Common myeloid progenitor, CD34-positive (primary cell): ENCODE measurements at regions not wholly inside any gene's neighbourhood (a gene's known extent, or its start where the extent isn't known, plus 50 kb on each side); places are given as distances from the start of the nearest gene placed in this dataset.
"Not testable (repeated sequence)": the region's sequence is repeated elsewhere in the genome, so short reads cannot be mapped to it uniquely, and the experiment has no call there.

ENCODE experiments used
- CTCF ChIA-PET: fragments of 350-600 bp; sonication (Branson Sonifier 250); formaldehyde crosslinking; loops from one replicate; lab custom pipeline; 2021; ENCODE audit warnings: antibody characterized with exemption; lab: Charles Lee
- POLR2A ChIA-PET: fragments of 350-600 bp; sonication (Branson Sonifier 250); formaldehyde crosslinking; loops from one replicate; lab custom pipeline; 2021; ENCODE audit warnings: antibody characterized with exemption; lab: Charles Lee
- DNase-seq, 3 donors: peaks; one replicate each; pipeline versions ENCODE4 v3.0.0 to v3.0.0-alpha.2; 2013
- H3K27ac ChIP-seq, 2 experiments: 1 replicate in 1 of 2; 2 replicates in 1 of 2; pipeline ENCODE4 v1.7.0; 2013; ENCODE audit warnings: inconsistent platforms in 2 of 2, low read length in 2 of 2, mild to moderate bottlenecking in 2 of 2, low read depth in 1 of 2, moderate library complexity in 1 of 2; ENCODE audit not compliant: severe bottlenecking in 2 of 2, insufficient read depth in 1 of 2, poor library complexity in 1 of 2
- H3K27me3 ChIP-seq, 5 experiments: replicated peaks in 2 of 5; 1 replicate in 3 of 5; 2 replicates in 2 of 5; pipeline versions ENCODE4 v1.6.1 to v1.7.0; 2013; ENCODE audit warnings: low read length in 4 of 5, mild to moderate bottlenecking in 2 of 5, moderate library complexity in 2 of 5, inconsistent platforms in 1 of 5; ENCODE audit not compliant: insufficient read depth in 5 of 5, control insufficient read depth in 4 of 5
- H3K36me3 ChIP-seq, 4 experiments: 1 replicate in 2 of 4; 2 replicates in 2 of 4; pipeline versions ENCODE4 v1.6.1 to v1.7.0; 2013; ENCODE audit warnings: low read length in 3 of 4, control low read depth in 1 of 4, mild to moderate bottlenecking in 1 of 4; ENCODE audit not compliant: control insufficient read depth in 4 of 4, insufficient read depth in 4 of 4
- H3K4me1 ChIP-seq, 4 experiments: 1 replicate in 3 of 4; 2 replicates in 1 of 4; pipeline versions ENCODE4 v1.6.1 to v1.7.1; 2013; ENCODE audit warnings: low read length in 3 of 4, mild to moderate bottlenecking in 3 of 4, control low read depth in 1 of 4, inconsistent platforms in 1 of 4, moderate library complexity in 1 of 4; ENCODE audit not compliant: control insufficient read depth in 4 of 4, insufficient read depth in 4 of 4; ENCODE audit errors: control extremely low read depth in 1 of 4
- H3K4me3 ChIP-seq, 7 experiments: 1 replicate in 4 of 7; 2 replicates in 3 of 7; pipeline versions ENCODE4 v1.5.1 to v1.7.0; 2013; ENCODE audit warnings: mild to moderate bottlenecking in 7 of 7, low read length in 6 of 7, moderate library complexity in 6 of 7, inconsistent platforms in 2 of 7, low read depth in 2 of 7, control low read depth in 1 of 7; ENCODE audit not compliant: insufficient read depth in 4 of 7, control insufficient read depth in 1 of 7; ENCODE audit errors: extremely low read depth in 1 of 7
- H3K9me3 ChIP-seq, 5 experiments: 1 replicate in 4 of 5; 2 replicates in 1 of 5; pipeline versions ENCODE4 v1.6.1 to v1.7.1; 2013; ENCODE audit warnings: low read length in 4 of 5, mild to moderate bottlenecking in 2 of 5, inconsistent platforms in 1 of 5, low read depth in 1 of 5, moderate library complexity in 1 of 5; ENCODE audit not compliant: control insufficient read depth in 4 of 5, insufficient read depth in 2 of 5; ENCODE audit errors: control extremely low read depth in 1 of 5
- WGBS: methylation state at CpG from one replicate; pipeline ENCODE4 v1.1.5; 2013; ENCODE audit not compliant: insufficient coverage; 5-methylcytosine and 5-hydroxymethylcytosine counted together

DNA sequence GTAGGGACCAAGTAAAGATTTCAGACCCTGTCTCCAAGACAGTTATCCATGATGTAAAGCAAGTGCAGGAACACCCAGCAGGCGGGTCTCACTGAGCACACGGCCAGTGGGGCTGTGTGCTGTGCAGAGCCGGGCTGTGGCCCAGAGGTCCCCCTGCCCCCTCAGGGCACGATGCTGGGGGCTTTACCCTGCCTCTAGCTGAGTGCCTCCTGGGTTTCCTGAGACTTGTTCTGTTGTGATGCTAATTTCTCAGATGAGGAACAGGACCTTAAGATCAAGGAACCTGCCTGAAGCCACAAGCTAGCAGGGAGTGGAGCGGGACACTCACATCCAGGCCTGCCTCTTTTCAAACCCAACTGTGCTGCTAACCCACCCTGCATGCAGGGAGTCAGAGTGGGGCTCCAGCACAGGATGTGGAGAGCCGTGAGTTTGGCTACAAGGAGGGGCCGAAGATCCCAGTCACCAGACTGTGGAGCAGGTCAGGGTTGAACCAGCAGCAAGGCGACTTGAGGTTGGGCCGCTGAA lies 76.1 kb upstream of the LYZL2 start:
- Histone ChIP-seq H3K4me1 (peaks cover 5 to 42% (median 30%) of the 10 kb centered on the region in 4 experiments), H3K36me3 (no peaks in the 10 kb centered on the region), H3K27me3 (no peaks in the 10 kb centered on the region), H3K27ac (no peak overlapping the region), H3K9me3 (peaks cover 0 to 3% (median 0%) of the 10 kb centered on the region in 5 experiments), H3K4me3 (peak overlapping the region in 5 of 7 experiments; percentile 4 to 52 (median 34))
- POLR2A ChIA-PET: no interaction called here
- WGBS: 8% methylated on average over 2 of the region's 9 CpGs
- CTCF ChIA-PET: no interaction called here
- peak in 2 of 3 donors; percentile 54 to 65 for DNase-seq

DNA sequence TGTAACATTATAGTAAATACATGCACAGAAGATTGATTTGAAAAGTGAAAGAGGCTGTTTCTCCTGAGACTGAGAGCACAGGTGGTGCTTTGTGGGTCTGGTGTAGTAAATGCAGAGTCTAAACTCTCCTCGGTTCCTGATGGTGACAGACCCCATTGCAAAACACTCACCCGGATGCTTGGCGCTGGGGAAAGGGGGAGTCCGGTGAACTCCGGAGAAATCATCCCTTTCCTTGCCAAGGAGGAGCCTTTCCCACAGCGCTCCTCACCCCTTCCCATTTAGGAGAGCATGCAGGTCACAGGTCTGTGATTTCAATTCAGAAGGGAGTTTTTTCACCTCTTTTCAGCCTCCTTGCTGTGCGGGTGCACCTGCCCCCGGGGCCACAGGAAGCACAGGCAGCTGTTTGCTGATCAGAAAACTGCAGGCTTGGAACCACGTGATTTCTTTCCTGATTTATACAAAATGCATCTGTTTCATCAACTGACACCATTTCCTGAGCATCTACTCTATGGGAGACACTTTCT lies 75.6 kb upstream of the LYZL2 start:
- POLR2A ChIA-PET: no interaction called here
- H3K27ac ChIP-seq: no peak overlapping the region

GRCh38 chr10:30704601-30705100 lies 75.1 kb upstream of the LYZL2 start:
- WGBS: 90% methylated on average over 8 of the region's 14 CpGs
- peak in 1 of 3 donors; percentile 19 for DNase-seq
- H3K36me3 ChIP-seq, H3K27ac ChIP-seq, CTCF ChIA-PET, POLR2A ChIA-PET, H3K9me3 ChIP-seq, H3K27me3 ChIP-seq: not testable (repeated sequence)
- H3K4me1 ChIP-seq: peaks cover 5 to 42% (median 30%) of the 10 kb centered on the region in 4 experiments
- peak overlapping the region in 3 of 7 experiments; percentile 4 to 52 (median 51) for H3K4me3 ChIP-seq

More for the DNA sequence above, 75.6 kb upstream of the LYZL2 start:
- peak in 2 of 3 donors; percentile 85 to 86 for DNase-seq
- Histone ChIP-seq H3K27me3 (no peaks in the 10 kb centered on the region), H3K4me1 (peaks cover 5 to 42% (median 30%) of the 10 kb centered on the region in 4 experiments), H3K4me3 (peak overlapping the region in 5 of 7 experiments; percentile 4 to 52 (median 34)), H3K9me3 (peaks cover 0 to 3% (median 0%) of the 10 kb centered on the region in 5 experiments), H3K36me3 (no peaks in the 10 kb centered on the region)
- CTCF ChIA-PET: no interaction called here
- 10% methylated on average over 7 of the region's 9 CpGs for WGBS

DNA sequence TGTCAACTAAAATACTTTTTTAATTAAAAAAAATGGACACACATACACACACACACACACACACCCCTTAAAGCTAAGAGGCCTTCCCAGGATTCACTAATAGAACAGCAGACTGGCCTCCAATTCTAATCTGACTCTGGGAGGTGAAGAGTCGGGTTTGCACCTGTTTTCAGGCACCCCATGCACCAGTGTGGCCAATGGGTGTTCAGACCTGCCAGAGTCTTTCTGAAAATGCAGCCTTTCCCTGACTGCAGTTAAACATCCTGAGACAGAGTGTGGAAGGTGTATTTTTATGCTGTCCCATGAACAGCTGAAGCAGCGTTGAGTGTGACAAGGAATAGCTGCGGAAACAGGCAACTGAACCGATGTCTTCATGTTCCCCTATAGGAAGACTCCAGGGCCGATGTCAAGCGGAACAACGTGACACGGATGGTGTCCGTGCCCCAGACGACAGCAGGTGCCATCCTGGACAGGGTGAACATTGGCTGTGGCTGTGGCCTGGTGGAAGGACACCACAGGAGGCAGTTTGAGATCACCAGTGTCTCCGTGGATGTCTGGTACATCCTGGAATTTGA lies 74.6 kb upstream of the LYZL2 start:
- Histone ChIP-seq H3K4me3 (no peak overlapping the region), H3K36me3 (no peaks in the 10 kb centered on the region), H3K9me3 (no peaks in the 10 kb centered on the region), H3K27me3 (no peaks in the 10 kb centered on the region), H3K4me1 (peaks cover 5 to 42% (median 30%) of the 10 kb centered on the region in 4 experiments), H3K27ac (no peak overlapping the region)
- CTCF ChIA-PET: no interaction called here
- no peak for DNase-seq
- 88% methylated on average over 11 of the region's 11 CpGs for WGBS
- POLR2A ChIA-PET: no interaction called here

DNA sequence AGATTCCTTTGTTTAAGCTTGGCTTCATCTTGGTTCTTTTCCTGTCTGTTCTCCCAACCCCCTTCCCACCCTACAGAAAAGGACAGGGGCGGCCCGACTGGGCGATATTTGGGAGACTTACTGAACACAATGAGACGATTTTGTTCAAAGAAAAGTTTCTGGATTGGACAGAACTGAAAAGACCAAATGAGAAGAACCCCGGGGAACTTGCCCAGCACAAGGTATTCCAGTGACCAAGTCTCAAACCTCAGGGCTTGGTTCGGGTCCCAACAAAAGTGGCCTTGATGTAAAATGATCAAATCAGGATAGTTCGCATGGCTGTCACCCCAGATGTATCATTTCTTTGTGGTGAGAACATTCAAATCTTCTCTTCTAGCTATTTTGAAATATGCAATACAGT lies 73.9 kb upstream of the LYZL2 start:
- CTCF ChIA-PET: interaction anchor here (0.6 to 2.4 kb wide), 3 partner anchors 15 to 113 kb away, joined by 3 to 9 read pairs (median 3); no protein-coding TSS in a partner anchor
- H3K9me3 ChIP-seq, H3K4me3 ChIP-seq, H3K27ac ChIP-seq, POLR2A ChIA-PET, H3K27me3 ChIP-seq, H3K36me3 ChIP-seq, DNase-seq: not testable (repeated sequence)
- peaks cover 5 to 42% (median 30%) of the 10 kb centered on the region in 4 experiments for H3K4me1 ChIP-seq
- 98% methylated on average over 4 of the region's 7 CpGs for WGBS

DNA sequence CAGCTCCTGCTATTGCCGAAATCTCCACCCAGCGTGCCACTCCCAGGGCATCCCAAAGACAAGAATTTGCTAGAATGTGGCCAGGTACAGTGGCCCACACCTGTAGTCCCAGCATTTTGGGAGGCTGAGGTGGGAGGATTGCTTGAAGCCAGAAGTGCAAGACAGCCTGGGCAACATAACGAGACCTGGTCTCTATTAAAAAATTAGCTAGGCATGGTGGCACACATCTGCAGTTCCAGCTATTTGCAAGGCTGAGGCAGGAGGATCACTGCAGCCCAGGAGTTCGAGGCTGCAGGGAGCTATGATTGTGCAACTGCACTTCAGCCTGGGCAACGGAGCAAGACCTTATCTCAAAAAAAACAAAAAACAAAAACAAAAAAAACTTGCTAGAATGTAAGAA lies 73.3 kb upstream of the LYZL2 start:
- Histone ChIP-seq H3K36me3 (no peaks in the 10 kb centered on the region), H3K27ac (no peak overlapping the region), H3K4me1 (peaks cover 5 to 42% (median 30%) of the 10 kb centered on the region in 4 experiments), H3K4me3 (no peak overlapping the region), H3K27me3 (no peaks in the 10 kb centered on the region), H3K9me3 (no peaks in the 10 kb centered on the region)
- no peak for DNase-seq
- WGBS: 75% methylated on average over 4 of the region's 5 CpGs
- POLR2A ChIA-PET: no interaction called here
- CTCF ChIA-PET: interaction anchor here (0.9 to 2.4 kb wide), 2 partner anchors 15 to 112 kb away, joined by 3 to 9 read pairs; no protein-coding TSS in a partner anchor
